Epithelial cell of esophagus (primary cell): ENCODE measurements at regions not wholly inside any gene's neighbourhood (a gene's known extent, or its start where the extent isn't known, plus 50 kb on each side); places are given as distances from the start of the nearest gene placed in this dataset.

Source experiments
- DNase-seq: peaks from one replicate; pipeline ENCODE4 v3.0.0; 2010; ENCODE audit warnings: low read depth
- H3K4me3 ChIP-seq: 2 replicates; pipeline ENCODE4 v1.5.1; 2011; ENCODE audit warnings: mild to moderate bottlenecking, low read length, control low read depth
- CTCF ChIP-seq: IDR thresholded peaks from 2 replicates; pipeline ENCODE4 v1.5.1; 2011; ENCODE audit warnings: low read depth, mild to moderate bottlenecking, low read length, control low read depth, inconsistent platforms; ENCODE audit not compliant: insufficient read depth; ENCODE audit errors: missing control alignments

GRCh38 chr13:90222758-90223157 lies 1124.7 kb upstream of the MIR17HG start:
- no peak for DNase-seq
- no peak overlapping the region for H3K4me3 ChIP-seq
- TF ChIP-seq CTCF: no peak

DNA sequence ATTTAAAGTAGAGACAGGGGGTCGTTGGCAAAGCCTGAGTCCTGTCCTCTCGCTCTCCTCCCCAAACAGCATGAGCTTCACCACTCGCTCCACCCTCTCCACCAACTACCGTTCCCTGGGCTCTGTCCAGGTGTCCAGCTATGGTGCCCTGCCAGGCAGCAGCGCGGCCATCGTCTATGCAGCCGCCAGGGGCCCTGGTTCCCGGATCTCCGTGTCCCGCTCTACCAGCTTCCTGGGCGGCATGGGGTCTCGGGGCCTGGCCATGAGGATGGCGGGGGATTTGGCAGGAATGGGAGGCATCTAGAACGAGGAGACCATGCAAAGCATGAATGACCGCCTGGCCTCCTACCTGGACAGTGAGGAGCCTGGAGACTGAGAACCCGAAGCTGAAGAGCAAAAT lies 1117.2 kb upstream of the MIR17HG start:
- TF ChIP-seq CTCF: no peak
- H3K4me3 ChIP-seq: no peak overlapping the region
- DNase-seq: no peak

- DNase-seq: no peak
- TF ChIP-seq CTCF: no peak
- H3K4me3 ChIP-seq: no peak overlapping the region
Measured at GRCh38 chr13:90232291-90232690, 1115.2 kb upstream of the MIR17HG start.

DNA sequence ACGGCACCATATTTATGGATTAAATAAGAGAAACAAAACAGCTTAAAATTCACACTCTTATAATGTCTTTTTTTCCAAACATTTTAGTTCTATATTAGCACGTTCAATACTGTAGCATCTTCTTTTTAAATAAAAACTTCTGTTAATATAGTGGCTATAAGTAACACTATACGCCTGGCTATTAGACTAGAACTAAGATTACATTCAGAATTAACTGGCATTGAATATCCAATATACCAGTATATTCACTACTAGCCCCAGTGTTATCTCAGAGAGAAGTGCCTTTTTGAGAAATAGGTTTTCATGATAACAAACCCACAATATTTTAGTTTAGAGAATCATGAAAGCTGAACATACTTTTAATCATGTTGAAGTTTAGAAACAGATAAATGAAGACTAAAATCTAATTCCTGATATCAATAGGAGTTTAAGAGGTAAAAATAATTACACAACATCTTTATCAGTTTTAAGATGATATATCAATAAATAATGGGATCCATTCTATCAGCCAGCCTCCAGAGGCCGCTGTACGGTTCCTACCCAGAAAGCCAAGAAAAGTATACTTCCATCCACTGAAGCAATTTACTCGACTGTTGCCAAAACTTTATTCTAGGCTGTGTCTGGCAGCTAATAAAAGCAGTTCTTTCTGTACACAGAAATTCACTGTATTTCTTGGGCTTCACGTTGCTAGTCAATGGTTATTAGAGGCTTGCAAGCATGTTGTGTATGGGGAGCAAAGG lies 1113.4 kb upstream of the MIR17HG start:
- H3K4me3 ChIP-seq: no peak overlapping the region
- DNase-seq: no peak
- peak; percentile 2 for TF ChIP-seq CTCF

DNA sequence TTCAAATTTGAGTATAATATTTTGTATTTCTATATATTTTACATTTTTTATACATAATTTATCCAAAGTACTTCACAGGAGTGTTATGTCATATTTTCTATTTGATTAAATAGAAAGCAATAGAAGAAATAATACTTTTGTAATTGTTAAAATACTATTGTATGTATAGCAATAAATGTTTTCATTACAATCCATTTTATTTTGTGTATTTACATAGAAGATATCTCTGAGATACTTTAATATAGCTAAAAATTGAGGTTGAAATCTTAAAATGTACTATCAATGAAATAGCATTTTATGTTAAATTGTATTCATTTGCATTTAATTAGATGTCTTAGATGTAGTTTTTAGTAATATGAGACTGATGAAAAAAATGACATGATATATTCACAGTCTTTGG lies 1109.6 kb upstream of the MIR17HG start:
- no peak for TF ChIP-seq CTCF
- DNase-seq: no peak

DNA sequence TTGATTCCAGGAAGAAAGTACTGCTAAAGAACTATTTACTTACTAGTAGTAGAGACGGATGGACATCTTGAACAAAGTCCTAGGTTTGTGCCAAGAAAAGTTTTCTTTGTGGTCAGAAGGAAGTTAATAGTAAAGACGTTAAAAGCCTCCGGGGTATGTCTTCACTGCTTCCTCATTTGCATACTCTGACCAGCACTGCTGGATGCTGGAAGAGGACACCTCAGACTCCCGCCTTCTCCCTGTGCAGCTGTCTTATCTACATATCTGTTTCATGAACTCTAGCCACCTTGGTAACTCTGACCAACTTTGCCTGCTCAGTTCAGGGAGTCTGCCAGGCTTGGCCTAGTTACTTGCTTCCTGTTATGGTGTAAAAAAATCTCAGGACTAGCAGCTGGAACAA lies 1109.1 kb upstream of the MIR17HG start:
- no peak overlapping the region for H3K4me3 ChIP-seq
- no peak for TF ChIP-seq CTCF
- peak; percentile 58 for DNase-seq

More for the DNA sequence above, 1109.6 kb upstream of the MIR17HG start:
- H3K4me3 ChIP-seq: no peak overlapping the region

DNA sequence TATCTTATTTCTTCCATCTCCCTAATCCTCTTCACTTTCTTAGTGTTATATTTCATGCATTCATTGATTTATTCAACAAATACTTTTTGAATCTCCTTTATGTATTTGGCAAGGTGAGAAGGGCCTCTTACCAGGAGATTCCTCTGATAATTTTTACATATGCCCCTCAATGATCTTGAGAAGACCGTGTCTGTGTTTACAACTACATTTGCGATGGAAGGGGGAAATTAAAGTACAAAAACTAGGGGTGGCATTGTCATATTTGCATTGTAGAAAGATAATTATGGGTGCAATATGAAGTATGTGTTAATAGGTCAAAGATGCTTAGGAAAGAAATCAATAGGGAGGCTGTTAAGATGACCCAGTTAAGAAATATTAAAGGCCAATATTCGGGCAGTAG lies 1108.4 kb upstream of the MIR17HG start:
- DNase-seq: no peak
- TF ChIP-seq CTCF: no peak
- no peak overlapping the region for H3K4me3 ChIP-seq
